Retinal pigment epithelial cell (primary cell): ENCODE measurements at regions not wholly inside any gene's neighbourhood (a gene's known extent, or its start where the extent isn't known, plus 50 kb on each side); places are given as distances from the start of the nearest gene placed in this dataset.

Source experiments
- DNase-seq: peaks from one replicate; pipeline ENCODE4 v3.0.0-alpha.2; 2010; ENCODE audit warnings: low read depth
- H3K4me3 ChIP-seq: 2 replicates; pipeline ENCODE4 v1.5.1; 2011; ENCODE audit warnings: mild to moderate bottlenecking, low read length, control low read depth, moderate library complexity
- TF ChIP-seq, protein P1 (sequence below): conservative IDR thresholded peaks from 2 replicates; pipeline ENCODE4 v1.5.1; 2011; ENCODE audit warnings: low read depth, low read length, control low read depth, inconsistent platforms

DNA sequence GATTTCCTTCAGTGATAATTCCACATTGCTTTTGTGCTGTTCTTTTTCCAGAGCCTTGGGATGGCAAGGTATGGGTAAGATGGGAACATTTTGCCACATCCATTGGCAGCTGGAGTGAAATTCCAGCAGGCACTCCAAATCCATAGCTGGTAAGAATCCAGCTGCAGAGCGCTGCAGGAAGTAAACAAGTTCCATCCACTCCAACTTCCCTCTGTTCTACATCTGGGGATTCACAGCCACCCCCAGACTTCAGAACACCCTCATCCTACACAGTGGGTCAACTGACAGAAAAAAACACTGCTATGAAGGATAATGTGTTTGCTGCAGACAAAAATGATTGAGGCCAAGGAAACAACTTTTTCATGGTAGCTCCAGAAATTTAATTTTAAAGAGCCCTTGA, 747.8 kb downstream of the MAFB start:
- TF ChIP-seq, protein P1, sequence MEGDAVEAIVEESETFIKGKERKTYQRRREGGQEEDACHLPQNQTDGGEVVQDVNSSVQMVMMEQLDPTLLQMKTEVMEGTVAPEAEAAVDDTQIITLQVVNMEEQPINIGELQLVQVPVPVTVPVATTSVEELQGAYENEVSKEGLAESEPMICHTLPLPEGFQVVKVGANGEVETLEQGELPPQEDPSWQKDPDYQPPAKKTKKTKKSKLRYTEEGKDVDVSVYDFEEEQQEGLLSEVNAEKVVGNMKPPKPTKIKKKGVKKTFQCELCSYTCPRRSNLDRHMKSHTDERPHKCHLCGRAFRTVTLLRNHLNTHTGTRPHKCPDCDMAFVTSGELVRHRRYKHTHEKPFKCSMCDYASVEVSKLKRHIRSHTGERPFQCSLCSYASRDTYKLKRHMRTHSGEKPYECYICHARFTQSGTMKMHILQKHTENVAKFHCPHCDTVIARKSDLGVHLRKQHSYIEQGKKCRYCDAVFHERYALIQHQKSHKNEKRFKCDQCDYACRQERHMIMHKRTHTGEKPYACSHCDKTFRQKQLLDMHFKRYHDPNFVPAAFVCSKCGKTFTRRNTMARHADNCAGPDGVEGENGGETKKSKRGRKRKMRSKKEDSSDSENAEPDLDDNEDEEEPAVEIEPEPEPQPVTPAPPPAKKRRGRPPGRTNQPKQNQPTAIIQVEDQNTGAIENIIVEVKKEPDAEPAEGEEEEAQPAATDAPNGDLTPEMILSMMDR: no peak
- no peak overlapping the region for H3K4me3 ChIP-seq
- DNase-seq: no peak

DNA sequence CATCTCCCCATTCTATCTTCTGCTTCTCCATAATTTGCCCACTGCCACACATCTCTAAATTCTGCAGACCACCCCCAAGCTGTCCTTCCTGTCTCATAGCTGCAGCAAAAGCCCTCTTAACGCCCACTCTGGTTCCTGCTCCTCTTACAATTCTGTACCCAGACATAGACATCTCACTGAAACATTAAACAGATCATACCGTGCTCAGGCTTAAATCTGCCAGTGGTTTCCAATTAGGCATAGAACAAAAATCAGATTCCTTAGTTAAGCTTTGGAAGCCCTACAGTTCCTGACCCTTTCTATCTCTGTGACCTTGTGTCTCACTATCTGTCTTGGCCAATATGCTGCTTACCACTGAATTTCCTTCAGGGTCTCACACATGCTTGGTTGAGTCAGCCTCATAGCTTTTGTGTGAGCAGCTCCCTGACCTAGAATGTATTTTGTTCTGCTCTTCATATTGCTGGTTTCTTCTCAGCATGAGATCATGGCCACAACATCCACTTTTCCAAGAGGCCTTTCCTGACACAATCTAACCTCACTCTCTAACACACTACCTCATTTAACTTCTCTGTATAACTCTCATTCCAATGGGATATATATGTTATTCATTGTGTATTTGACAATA, 749.7 kb downstream of the MAFB start:
- no peak for DNase-seq
- H3K4me3 ChIP-seq: no peak overlapping the region
- TF ChIP-seq, protein P1: no peak

DNA sequence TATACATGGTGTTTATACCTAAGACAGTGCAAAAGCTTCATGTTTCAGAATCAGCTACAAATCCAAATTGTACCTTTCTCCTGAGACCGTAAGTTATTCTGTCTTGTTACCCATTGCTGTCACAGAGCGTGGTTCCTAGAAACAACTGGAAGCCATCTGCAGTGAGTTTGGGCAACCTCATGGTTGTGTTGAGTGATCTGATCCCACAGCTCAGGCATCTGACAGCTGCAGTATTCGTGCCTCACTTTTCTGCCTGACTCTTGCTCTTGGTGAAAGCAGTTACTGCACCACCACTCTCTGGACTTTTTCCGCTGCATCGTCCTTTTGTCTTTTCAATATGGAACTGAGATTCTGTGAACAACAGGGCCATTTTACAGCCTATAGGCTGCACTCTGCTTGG, 752.6 kb downstream of the MAFB start:
- TF ChIP-seq, protein P1: no peak
- H3K4me3 ChIP-seq: no peak overlapping the region
- DNase-seq: no peak

DNA sequence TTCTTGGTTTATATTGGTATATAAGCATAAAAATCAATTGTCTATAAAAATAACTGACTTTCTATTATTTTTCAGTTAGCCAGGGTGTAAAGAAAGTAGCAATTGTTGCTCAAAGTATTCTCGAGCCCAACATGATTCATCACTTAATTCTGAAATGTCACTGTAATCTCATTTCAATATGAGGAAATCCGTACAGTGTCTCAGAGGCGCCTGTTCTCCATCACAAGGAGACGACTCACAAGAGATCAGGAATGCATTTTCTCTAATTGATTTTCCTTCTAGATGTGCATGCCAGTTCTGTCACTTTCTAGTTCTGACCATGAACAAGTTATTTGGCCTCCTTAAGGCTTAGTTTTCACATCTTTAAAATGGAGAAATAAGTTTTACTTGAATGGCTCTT, 753.1 kb downstream of the MAFB start:
- TF ChIP-seq, protein P1: no peak
- no peak overlapping the region for H3K4me3 ChIP-seq
- DNase-seq: no peak

DNA sequence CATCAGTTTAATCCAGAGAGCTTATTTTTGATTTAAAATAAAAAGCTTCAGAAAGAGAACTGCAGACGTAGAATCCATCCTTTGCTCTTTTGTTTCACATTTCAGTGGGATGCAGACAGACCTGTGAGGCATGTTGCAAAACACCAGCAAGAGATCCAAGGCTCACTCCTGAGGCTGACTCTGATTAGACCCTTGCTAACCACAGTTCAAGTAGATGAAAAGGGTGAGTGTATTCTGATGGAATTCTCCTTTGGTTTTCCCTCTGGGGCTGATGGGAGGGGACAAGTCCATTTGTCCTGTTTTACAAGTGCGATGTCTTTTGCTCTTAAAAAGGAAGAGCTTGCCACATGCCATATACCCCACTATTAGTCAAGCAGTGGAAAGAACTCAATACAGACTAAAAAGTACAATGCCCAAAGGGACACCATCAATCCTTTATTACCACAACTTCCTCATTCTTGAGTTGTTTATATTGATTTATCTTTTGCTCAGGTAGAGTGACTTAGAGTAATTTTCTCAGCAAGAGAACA, 772.7 kb downstream of the MAFB start:
- no peak for DNase-seq
- TF ChIP-seq, protein P1: no peak
- H3K4me3 ChIP-seq: no peak overlapping the region

DNA sequence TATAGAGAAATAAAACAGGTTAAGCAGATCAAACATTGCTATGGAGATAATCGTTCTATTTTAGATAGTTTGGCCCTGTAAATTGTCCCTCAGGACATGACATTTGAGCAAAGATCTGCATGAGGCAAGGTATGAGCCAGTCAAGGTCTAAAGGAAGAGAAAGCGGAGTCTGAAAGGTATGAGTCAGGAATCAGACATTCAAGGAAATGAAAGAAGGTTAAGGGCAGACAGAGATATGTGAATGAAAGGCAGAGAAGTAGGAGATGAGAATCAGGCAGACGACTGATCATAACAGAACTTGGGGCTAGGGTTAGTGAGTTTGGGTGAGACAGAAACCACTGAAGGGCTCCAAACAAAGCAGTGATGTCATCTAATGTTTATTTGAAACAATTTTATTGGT, 775.8 kb downstream of the MAFB start:
- TF ChIP-seq, protein P1: no peak
- DNase-seq: no peak
- H3K4me3 ChIP-seq: no peak overlapping the region

DNA sequence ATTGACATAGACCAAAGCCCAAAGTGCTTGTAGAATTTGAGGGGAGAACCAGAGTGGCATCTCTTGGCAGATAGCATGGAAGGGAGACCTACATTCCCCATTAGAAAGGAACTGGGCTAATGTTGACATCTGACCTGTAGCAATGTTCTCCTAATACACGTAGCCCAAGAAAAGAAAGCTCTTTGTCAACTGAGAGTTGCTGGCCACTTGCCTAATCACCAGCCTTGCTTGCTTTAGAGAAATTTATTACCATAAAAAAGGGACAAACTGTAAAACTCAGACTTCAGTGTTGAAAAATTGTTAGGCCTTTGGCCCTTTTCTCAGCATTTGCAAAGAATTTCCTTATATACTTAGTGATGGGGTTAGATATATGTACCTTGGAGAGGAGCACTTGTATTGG, 777.5 kb downstream of the MAFB start:
- DNase-seq: no peak
- TF ChIP-seq, protein P1: no peak
- H3K4me3 ChIP-seq: no peak overlapping the region
